ENCODE measurements at regions not wholly inside any gene's neighbourhood (a gene's known extent, or its start where the extent isn't known, plus 50 kb on each side); places are given as distances from the start of the nearest gene placed in this dataset.

DNA sequence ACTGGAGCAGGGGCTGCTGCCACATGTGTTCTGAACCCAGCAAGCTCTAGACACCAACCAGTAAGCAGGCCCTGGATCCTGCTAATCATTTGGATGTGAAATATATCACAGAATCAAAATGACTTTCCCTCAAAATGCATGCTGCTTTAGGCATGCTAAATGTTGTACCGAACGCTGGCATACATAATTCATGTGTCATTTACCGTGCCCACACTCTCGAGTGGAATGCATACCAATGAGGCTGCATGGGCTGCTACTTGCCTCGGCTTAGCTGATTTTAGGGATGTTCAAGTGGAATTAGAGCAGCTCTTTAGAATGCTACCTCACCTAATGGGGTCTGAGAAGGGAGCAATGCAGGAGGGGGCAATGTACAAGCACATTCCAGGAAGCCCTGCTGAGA, 509.6 kb upstream of the RAB6C start:
- TF ChIP-seq, protein P1, sequence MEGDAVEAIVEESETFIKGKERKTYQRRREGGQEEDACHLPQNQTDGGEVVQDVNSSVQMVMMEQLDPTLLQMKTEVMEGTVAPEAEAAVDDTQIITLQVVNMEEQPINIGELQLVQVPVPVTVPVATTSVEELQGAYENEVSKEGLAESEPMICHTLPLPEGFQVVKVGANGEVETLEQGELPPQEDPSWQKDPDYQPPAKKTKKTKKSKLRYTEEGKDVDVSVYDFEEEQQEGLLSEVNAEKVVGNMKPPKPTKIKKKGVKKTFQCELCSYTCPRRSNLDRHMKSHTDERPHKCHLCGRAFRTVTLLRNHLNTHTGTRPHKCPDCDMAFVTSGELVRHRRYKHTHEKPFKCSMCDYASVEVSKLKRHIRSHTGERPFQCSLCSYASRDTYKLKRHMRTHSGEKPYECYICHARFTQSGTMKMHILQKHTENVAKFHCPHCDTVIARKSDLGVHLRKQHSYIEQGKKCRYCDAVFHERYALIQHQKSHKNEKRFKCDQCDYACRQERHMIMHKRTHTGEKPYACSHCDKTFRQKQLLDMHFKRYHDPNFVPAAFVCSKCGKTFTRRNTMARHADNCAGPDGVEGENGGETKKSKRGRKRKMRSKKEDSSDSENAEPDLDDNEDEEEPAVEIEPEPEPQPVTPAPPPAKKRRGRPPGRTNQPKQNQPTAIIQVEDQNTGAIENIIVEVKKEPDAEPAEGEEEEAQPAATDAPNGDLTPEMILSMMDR (IDR thresholded peaks at IDR 0.05) = no peak
- TF ChIP-seq POLR2A (IDR thresholded peaks at IDR 0.05) (no peak), EP300 (IDR thresholded peaks at IDR 0.05) (no peak)

Data from ovary (tissue), 3 donors.